SK-N-SH (cell line): ENCODE measurements at regions not wholly inside any gene's neighbourhood (a gene's known extent, or its start where the extent isn't known, plus 50 kb on each side); places are given as distances from the start of the nearest gene placed in this dataset.

Experiments
- CTCF ChIA-PET: fragments of 300-600, 350-600 bp; formaldehyde crosslinking; extraction: SDS; loops from one replicate; lab custom pipeline; 2021; lab: Yijun Ruan, JAX
- POLR2A ChIA-PET: fragments of 350-600 bp; sonication (Branson Sonifier 250); formaldehyde crosslinking; extraction: SDS; loops from one replicate; lab custom pipeline; 2020; ENCODE audit warnings: antibody characterized with exemption, inconsistent platforms; lab: Yijun Ruan, JAX
- DNase-seq: peaks from one replicate; pipeline ENCODE4 v3.0.0; 2012
- H2AFZ ChIP-seq: fragments of 200-600 bp; sonication (generic); 2 replicates; pipeline ENCODE4 v1.8.1; 2016; ENCODE audit warnings: antibody characterized with exemption, mild to moderate bottlenecking, low read depth
- H3F3A ChIP-seq: fragments of 200-600 bp; sonication (generic); replicated peaks from 2 replicates; pipeline ENCODE3; 2016; ENCODE audit warnings: antibody characterized with exemption, mild to moderate bottlenecking; ENCODE audit not compliant: insufficient read depth
- H3K27ac ChIP-seq, 2 experiments: fragments of 200-500 bp in 1 of 2; fragments of 200-600 bp in 1 of 2; sonication (Bioruptor generic) in 1 of 2; sonication (generic), shearing (Covaris generic) in 1 of 2; 2 replicates each; pipeline versions ENCODE4 v1.5.1 to v1.6.1; 2014 to 2016; ENCODE audit warnings: low read depth in 2 of 2, inconsistent platforms in 1 of 2, low read length in 1 of 2, mild to moderate bottlenecking in 1 of 2, mixed read lengths in 1 of 2
- H3K27me3 ChIP-seq: fragments of 200-600 bp; sonication (generic), shearing (Covaris generic); 2 replicates; pipeline ENCODE4 v1.6.1; 2016; ENCODE audit warnings: mixed run types; ENCODE audit not compliant: insufficient read depth
- H3K36me3 ChIP-seq, 2 experiments: fragments of 200-500 bp in 1 of 2; fragments of 200-600 bp in 1 of 2; sonication (Bioruptor generic) in 1 of 2; sonication (generic) in 1 of 2; replicated peaks in 1 of 2; 2 replicates each; pipeline versions ENCODE3 to v1.5.1; 2014 to 2016; ENCODE audit warnings: low read length in 1 of 2, mild to moderate bottlenecking in 1 of 2; ENCODE audit not compliant: insufficient read depth in 2 of 2, control insufficient read depth in 1 of 2
- H3K4me1 ChIP-seq, 2 experiments: fragments of 200-500 bp in 1 of 2; fragments of 200-600 bp in 1 of 2; sonication (Bioruptor generic) in 1 of 2; sonication (generic), shearing (Covaris generic) in 1 of 2; 2 replicates each; pipeline versions ENCODE4 v1.5.1 to v1.6.1; 2014 to 2016; ENCODE audit warnings: low read depth in 1 of 2, low read length in 1 of 2, mixed run types in 1 of 2; ENCODE audit not compliant: insufficient read depth in 2 of 2, control insufficient read depth in 1 of 2
- H3K4me2 ChIP-seq: fragments of 200-600 bp; sonication (generic), shearing (Covaris generic); 2 replicates; pipeline ENCODE4 v1.6.1; 2017; ENCODE audit warnings: mixed run types
- H3K4me3 ChIP-seq, 2 experiments: fragments of 200-500 bp in 1 of 2; fragments of 200-600 bp in 1 of 2; sonication (Bioruptor generic) in 1 of 2; sonication (generic), shearing (Covaris generic) in 1 of 2; 2 replicates each; pipeline versions ENCODE4 v1.5.1 to v1.8.1; 2014 to 2016; ENCODE audit warnings: low read depth in 2 of 2, inconsistent platforms in 1 of 2, low read length in 1 of 2, mild to moderate bottlenecking in 1 of 2, mixed read lengths in 1 of 2, moderate library complexity in 1 of 2
- H3K79me2 ChIP-seq: fragments of 200-600 bp; sonication (generic); 2 replicates; pipeline ENCODE4 v1.8.1; 2017; ENCODE audit warnings: mild to moderate bottlenecking; ENCODE audit not compliant: insufficient read depth
- H3K9ac ChIP-seq: fragments of 200-600 bp; sonication (generic); 2 replicates; pipeline ENCODE4 v1.6.1; 2017; ENCODE audit warnings: mixed run types
- H3K9me2 ChIP-seq: fragments of 200-600 bp; sonication (generic); 2 replicates; pipeline ENCODE4 v1.6.1; 2017; ENCODE audit warnings: mixed run types
- H3K9me3 ChIP-seq: fragments of 200-600 bp; sonication (generic); 2 replicates; pipeline ENCODE4 v1.6.1; 2017; ENCODE audit warnings: mixed run types, mild to moderate bottlenecking, moderate library complexity
- H4K20me1 ChIP-seq: fragments of 200-600 bp; sonication (generic); 2 replicates; pipeline ENCODE4 v1.6.1; 2017; ENCODE audit warnings: mild to moderate bottlenecking, mixed run types; ENCODE audit not compliant: insufficient read depth
- ELF1 ChIP-seq: IDR thresholded peaks from 2 replicates; pipeline ENCODE4 v1.4.0; 2012
- EZH2phosphoT487 ChIP-seq: fragments of 200-600 bp; sonication (generic); IDR thresholded peaks from 2 replicates; pipeline ENCODE4 v1.6.1; 2017; ENCODE audit warnings: low read depth, mixed run types, mild to moderate bottlenecking, antibody characterized with exemption, moderate library complexity, borderline replicate concordance
- FOXJ3 ChIP-seq: sonication (generic); formaldehyde crosslinking; IDR thresholded peaks from 2 replicates; pipeline ENCODE4 v1.5.1; 2020; ENCODE audit warnings: mild to moderate bottlenecking, missing genetic modification reagents
- GABPA ChIP-seq: IDR thresholded peaks from 2 replicates; pipeline ENCODE4 v1.4.0; 2012; ENCODE audit warnings: low read depth, mild to moderate bottlenecking
- IRF3 ChIP-seq: fragments of 150-350 bp; IDR thresholded peaks from 2 replicates; pipeline ENCODE4 v1.6.1; 2016; ENCODE audit warnings: mild to moderate bottlenecking, low read depth, low read length
- JUND ChIP-seq: IDR thresholded peaks from 2 replicates; pipeline ENCODE4 v1.4.0; 2012
- MXI1 ChIP-seq: IDR thresholded peaks from 2 replicates; pipeline ENCODE4 v1.6.1; 2012; ENCODE audit warnings: mild to moderate bottlenecking, low read depth, low read length, improper control_type of control experiment
- PBX3 ChIP-seq: IDR thresholded peaks from 2 replicates; pipeline ENCODE4; 2012
- POLR2AphosphoS5 ChIP-seq: IDR thresholded peaks from 2 replicates; pipeline ENCODE4 v1.6.1; 2012; ENCODE audit warnings: low read depth, low read length
- RAD21 ChIP-seq: IDR thresholded peaks from 2 replicates; pipeline ENCODE4 v1.6.1; 2012; ENCODE audit warnings: mild to moderate bottlenecking, low read length
- RCOR1 ChIP-seq: fragments of 150-350 bp; IDR thresholded peaks from 2 replicates; pipeline ENCODE4 v1.6.1; 2017; ENCODE audit warnings: antibody characterized with exemption, low read length
- SIN3A ChIP-seq: IDR thresholded peaks from 2 replicates; pipeline ENCODE4 v1.6.1; 2012; ENCODE audit warnings: low read depth, mild to moderate bottlenecking, low read length, moderate library complexity, borderline replicate concordance
- TAF1 ChIP-seq: IDR thresholded peaks from 2 replicates; pipeline ENCODE4 v1.6.1; 2012; ENCODE audit warnings: low read depth, mild to moderate bottlenecking, low read length, moderate library complexity, borderline replicate concordance
- TCF12 ChIP-seq: IDR thresholded peaks from 2 replicates; pipeline ENCODE4 v1.4.0; 2012
- WGBS: methylation state at CpG from one replicate; pipeline ENCODE4 v1.1.6; 2017; ENCODE audit warnings: low lambda C conversion rate; 5-methylcytosine and 5-hydroxymethylcytosine counted together
- TF ChIP-seq, protein P1 (sequence below): fragments of 200-600 bp; sonication (generic); IDR thresholded peaks from 2 replicates; pipeline ENCODE4 v1.6.1; 2017; ENCODE audit warnings: antibody characterized with exemption, mild to moderate bottlenecking, moderate library complexity

GRCh38 chr12:126488806-126489205 is 1423.6 kb downstream of the AACS start (continued):
- TF ChIP-seq EZH2phosphoT487 (no peak), JUND (no peak), RCOR1 (no peak), MXI1 (no peak)

GRCh38 chr12:126492181-126492580 is 1426.9 kb downstream of the AACS start:
- no peak overlapping the region for H3K27ac ChIP-seq
- WGBS, result 75% methylated on average over 7 of the region's 7 CpGs
- no peaks in the 10 kb centered on the region for H3F3A ChIP-seq
- no peaks in the 10 kb centered on the region for H4K20me1 ChIP-seq
- H2AFZ ChIP-seq, result no peak overlapping the region; the same call in 1 of the 2 replicates
- no peak overlapping the region for H3K4me2 ChIP-seq
- H3K36me3 ChIP-seq, result no peaks in the 10 kb centered on the region
- no peak for DNase-seq
- no peaks in the 10 kb centered on the region for H3K27me3 ChIP-seq
- POLR2A ChIA-PET, result no interaction called here
- no peak overlapping the region for H3K9ac ChIP-seq
- CTCF ChIA-PET, result no interaction called here
- H3K9me3 ChIP-seq, result no peaks in the 10 kb centered on the region
- peaks cover 0 to 10% of the 10 kb centered on the region in 2 experiments; a peak in 1 of 4 replicates for H3K4me1 ChIP-seq
- TF ChIP-seq GABPA (no peak), MXI1 (no peak), IRF3 (no peak), ELF1 (no peak), RAD21 (no peak), TAF1 (no peak), PBX3 (no peak), EZH2phosphoT487 (no peak), JUND (no peak), SIN3A (no peak), FOXJ3 (CRISPR knock-in tag) (no peak), POLR2AphosphoS5 (no peak), TCF12 (no peak)
- TF ChIP-seq, protein P1, sequence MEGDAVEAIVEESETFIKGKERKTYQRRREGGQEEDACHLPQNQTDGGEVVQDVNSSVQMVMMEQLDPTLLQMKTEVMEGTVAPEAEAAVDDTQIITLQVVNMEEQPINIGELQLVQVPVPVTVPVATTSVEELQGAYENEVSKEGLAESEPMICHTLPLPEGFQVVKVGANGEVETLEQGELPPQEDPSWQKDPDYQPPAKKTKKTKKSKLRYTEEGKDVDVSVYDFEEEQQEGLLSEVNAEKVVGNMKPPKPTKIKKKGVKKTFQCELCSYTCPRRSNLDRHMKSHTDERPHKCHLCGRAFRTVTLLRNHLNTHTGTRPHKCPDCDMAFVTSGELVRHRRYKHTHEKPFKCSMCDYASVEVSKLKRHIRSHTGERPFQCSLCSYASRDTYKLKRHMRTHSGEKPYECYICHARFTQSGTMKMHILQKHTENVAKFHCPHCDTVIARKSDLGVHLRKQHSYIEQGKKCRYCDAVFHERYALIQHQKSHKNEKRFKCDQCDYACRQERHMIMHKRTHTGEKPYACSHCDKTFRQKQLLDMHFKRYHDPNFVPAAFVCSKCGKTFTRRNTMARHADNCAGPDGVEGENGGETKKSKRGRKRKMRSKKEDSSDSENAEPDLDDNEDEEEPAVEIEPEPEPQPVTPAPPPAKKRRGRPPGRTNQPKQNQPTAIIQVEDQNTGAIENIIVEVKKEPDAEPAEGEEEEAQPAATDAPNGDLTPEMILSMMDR, result no peak
- no peaks in the 10 kb centered on the region for H3K9me2 ChIP-seq
- no peak overlapping the region for H3K4me3 ChIP-seq
- H3K79me2 ChIP-seq, result no peaks in the 10 kb centered on the region
